Caki2 (cell line): ENCODE measurements at regions not wholly inside any gene's neighbourhood (a gene's known extent, or its start where the extent isn't known, plus 50 kb on each side); places are given as distances from the start of the nearest gene placed in this dataset.

ENCODE experiments used
- DNase-seq: peaks from one replicate; pipeline ENCODE4 v3.0.0-alpha.2; 2015; ENCODE audit warnings: low read depth
- in situ Hi-C: cut with HindIII; loops from 2 replicates; pipeline ENCODE4 v1.10.0; 2016; ENCODE audit warnings: low sequenced_read_pairs, low pct_unique_long_range_greater_than_20kb, mixed read lengths

DNA sequence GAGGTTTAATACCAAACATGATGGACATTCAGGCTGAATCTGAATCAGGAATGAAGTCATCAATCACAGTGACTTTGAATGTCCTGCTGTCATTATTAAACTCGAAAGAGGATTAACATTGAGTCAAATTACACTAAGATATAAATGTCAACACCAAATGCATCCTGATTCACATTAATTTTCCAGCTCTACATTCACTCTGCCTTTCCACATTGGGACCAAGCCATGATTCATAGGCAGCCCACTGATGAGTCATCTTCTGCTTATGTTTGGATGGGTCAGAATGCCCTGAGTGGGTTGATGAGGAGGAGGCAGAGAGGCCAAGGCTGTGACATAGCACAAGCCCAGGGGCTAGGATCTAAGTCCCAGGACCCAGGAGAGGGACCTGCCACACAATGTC, 247.6 kb upstream of the RPS6KA3 start:
- in situ Hi-C loops, result no loop called here
- peak; percentile 79 for DNase-seq

DNA sequence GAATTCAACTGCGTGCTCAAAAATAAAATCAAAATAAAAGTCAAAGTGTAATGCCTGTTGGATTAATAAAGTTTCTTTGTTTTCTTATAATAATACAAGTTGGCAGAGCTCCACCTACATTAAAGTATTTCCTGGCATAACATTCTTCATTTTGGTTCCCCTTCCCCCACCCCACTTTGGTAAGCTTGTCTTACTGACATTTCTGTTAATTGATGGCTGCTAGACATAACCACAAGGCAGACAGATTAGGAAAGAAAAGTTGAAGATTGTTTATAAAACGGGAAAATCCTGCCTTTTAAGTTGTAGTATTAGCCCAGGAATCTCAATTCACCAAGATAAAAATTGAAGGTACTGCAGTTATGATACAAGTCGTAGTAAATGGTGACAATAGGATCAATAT, 246.5 kb upstream of the RPS6KA3 start:
- in situ Hi-C loops, result no loop called here
- DNase-seq, result peak; percentile 20

DNA sequence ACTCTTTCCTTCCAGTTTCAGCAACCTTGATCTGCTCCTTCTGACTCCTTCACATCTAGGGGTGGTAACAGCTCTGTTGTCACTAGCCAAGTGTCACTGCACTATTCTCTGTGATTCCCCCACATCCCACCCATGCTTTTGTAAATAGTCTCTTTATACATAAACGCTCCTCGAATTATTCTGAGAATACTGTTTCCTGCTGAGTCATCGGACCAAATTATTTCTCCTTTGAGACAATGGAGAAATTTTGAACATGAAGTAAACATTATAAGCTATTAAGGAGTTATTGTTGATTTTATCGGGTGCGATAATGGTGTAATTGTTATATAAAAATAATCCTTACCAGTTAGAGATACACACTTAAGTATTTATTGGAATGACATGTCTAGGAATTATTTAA, 245.1 kb upstream of the RPS6KA3 start:
- in situ Hi-C loops, result no loop called here
- DNase-seq, result no peak

DNA sequence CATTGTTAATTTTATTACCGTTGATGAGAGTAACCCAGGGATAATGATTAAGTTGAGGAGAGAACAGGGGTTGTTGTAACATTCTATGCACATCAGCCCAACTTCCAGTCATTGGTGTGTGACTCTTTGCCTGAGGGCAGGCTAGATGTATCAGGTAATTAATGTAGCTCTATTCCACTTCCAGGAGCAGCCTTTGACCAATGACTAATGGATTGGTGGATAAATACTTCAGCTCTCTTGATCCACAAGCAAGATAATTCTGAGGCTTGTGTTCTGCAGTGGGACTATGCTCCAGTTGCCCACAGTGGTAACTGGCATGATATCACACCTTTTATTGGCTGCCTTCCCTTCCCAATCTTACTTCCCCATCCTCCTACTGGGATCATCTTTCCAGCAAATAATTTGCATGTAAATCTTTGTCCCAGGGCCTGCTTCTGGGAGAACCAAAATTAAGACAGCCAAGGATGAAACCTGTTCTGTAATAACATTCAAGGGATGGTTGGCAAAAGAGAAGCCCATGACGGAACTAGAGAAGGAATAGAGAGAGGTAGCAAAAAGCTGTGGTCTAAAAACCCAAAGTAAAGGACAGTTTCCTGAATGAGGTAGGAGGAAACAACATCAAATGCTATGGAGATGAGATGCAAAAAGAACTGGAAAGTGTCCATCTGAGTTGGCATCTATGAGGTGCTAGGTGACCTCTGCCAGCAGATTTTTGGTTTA, 241.4 kb upstream of the RPS6KA3 start:
- DNase-seq, result peak; percentile 52
- in situ Hi-C loops, result no loop called here

DNA sequence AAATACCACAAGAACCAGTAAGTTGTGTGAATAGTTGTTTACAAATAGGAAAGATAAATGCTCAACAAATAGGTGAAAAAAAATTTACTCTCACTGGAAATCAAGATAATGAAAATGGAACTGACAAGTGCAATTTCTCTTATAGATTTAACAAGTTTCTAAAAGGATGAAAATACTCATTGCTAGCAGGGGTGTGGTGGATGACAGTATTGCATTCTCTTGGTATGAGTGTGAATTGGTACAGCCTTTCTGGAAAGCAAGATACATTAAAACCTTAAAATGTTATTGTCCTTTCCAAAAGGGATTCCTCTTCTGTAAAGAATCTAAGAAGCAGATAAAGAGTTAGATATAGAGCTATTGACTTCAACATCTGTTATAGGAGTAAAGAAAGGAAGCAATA, 240.0 kb upstream of the RPS6KA3 start:
- in situ Hi-C loops, result no loop called here
- no peak for DNase-seq

DNA sequence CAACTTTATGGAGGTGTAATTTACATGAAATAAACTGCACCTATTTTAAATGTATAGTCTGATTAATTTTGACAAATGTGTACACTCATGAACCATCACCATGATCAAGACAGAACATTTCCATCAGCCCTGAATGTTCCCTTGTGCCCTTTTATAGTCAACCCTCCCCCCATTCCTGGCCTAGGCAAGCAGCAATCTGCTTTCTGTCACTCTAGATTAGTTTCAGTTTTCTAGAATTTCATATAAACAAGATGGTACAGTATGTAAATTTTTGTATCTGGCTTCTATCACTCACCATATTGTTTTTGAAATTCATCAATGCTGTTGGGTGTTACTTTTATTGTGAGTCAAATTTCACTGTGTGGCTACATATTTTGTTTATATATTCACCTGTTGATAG, 234.2 kb upstream of the RPS6KA3 start:
- DNase-seq, result no peak
- in situ Hi-C loops, result no loop called here

DNA sequence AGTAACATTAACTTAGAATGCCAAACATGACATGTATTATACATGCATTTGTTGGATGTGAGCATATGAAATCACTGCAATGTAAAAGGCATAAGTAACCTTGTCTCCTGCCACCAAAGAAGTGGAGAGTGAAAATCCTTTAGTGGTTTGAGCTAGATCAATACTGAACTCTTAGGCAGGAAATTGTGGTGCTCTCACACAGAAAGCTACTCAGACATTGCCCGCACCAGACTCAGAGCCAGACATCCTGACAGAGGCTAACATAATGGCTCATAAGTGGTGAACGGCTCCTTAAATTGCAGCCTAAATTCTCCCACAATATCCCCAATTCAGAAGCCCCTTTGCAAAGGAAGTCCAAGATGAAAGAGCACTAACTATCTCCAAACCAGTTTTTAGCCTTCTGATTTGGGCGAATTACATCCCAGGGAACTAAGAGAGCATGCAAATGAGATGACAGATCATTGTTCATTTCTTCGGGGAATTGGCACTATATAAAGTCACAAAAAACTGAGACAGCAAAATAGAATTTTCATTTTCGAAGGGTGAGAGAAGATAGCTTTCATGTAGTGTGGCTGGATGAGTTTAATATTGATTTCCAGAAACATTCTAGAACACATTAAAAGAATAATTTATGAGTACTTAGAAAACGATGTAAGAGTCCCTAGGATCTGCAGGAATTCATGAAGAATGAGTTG, 233.6 kb upstream of the RPS6KA3 start:
- DNase-seq, result no peak
- in situ Hi-C loops, result no loop called here

DNA sequence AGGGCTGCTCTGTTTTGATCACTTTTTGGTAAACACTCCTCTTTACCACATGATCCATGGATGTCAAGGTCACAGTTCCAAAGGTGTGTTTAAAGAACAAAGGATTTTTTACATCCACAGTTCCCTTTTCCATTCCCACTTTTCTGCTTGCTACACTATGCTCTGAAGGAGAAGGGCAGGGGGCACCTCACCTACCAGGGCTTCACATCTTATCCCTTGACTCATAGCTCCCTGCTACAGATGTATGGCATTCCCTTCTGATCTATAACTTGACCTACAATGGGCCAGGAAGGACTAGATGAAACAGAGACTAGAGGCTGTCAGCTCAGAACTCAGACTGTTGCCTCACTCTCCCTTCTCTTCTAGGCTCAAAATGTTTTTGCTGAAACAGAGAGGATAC, 233.1 kb upstream of the RPS6KA3 start:
- no peak for DNase-seq
- in situ Hi-C loops, result no loop called here

DNA sequence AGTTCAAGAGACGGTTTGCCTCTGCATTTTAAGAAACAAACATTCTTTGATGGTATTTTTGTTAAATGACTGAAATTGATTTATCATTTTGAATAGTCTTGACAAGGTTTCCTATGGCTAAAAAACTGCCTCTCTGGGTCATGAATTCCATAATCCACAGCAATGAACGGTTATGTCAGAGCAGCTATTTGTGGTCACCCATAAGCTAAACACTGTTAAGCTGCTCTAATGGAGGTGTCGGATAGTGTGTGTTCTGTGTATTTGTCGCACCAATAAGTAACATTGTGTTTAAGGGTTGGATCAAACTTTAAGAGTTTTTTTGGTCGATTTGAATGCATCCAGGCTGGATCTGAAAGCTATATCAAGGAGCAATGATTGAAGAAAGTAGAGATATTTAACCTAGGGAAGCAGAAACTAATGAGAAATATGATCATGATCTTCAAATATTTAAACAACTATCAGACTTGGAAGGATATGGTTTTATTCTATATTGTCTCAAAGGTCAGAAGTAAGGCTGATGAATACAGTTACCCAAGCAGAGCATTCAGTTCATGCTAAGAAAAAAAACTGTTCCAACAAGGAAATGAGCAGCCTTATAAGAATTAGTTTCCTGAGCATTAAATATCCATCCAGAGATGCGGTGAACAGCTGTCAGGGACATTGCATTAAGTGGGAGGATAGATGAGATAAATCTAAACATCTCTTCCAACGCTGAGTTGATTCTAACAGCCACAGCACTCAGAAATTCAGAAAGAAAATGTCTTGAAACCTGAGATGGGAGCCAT, 232.3 kb upstream of the RPS6KA3 start:
- DNase-seq, result no peak
- in situ Hi-C loops, result no loop called here

DNA sequence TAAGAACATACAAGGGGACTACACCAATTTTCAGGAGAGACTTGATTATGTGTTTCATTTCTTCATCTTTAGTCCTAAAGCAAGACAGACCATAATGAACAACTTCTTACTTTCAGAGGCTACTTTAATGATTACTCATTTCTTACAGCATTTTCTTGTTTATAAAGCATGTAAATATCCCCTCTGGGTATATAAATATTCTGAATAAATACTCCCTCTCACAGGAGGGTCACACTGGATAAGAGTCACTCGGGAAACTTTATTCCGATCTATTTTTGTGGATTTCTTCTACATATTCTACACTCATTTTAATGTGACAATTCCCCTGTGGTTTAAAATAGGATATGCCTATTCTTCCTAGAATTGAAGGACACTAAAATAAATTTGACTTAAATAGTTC, 228.9 kb upstream of the RPS6KA3 start:
- in situ Hi-C loops, result no loop called here
- no peak for DNase-seq

DNA sequence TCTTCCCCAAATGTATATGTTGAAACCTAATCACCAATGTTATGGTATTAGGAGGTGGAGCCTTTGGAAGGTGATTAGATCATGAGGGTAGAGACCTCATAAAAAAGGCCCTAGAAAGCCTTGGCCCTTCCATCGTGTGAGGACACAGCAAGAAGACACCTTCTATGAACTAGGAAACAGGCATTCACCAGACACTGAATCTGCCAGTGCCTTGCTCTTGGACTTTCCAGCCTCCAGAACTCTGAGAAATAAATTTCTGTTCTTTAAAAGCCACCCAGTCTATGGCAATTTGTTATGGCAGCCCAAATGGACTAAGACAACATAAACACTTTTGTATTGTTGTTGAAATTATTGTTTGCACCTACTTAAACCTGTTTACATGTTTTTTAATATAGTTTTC, 221.8 kb upstream of the RPS6KA3 start:
- DNase-seq, result no peak
- in situ Hi-C loops, result no loop called here

DNA sequence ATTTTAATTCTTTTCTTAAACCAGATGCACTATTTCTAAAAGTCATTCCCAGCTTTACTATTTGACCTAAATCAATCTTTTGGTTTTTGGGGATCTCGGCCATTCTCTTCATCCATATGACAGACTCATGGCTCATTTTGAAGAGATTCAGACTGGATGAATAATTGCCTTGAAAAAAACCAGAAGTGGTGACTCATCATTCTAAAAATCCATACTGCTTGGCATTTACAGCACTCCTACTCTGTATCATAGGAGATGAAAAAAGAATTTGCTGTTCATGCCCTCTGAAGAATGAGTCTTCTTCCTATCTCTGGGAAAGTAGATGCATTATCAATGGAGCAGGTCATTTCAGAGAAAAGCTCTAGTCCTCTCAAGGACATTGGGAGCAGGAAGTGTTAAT, 220.5 kb upstream of the RPS6KA3 start:
- no peak for DNase-seq
- in situ Hi-C loops, result no loop called here

DNA sequence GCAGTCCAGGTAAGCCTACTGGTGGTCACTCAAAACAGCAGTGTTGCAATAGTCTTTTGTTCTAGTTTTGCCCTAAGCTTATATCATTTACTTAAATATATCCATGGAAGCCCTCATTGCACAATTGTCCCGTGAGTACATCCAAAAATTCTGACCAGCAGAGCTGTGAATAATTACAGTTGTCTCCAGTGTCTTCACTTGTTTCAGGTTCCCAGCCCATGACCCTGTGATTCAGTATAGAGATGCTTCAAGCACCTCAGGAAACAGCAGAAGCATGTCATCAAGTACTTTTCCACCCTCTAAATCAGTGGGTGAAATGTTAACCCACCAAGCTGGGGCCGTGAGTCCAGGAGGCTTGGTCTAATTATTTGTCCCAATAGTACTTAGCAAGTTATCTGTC, 214.9 kb upstream of the RPS6KA3 start:
- DNase-seq, result no peak
- in situ Hi-C loops, result no loop called here

DNA sequence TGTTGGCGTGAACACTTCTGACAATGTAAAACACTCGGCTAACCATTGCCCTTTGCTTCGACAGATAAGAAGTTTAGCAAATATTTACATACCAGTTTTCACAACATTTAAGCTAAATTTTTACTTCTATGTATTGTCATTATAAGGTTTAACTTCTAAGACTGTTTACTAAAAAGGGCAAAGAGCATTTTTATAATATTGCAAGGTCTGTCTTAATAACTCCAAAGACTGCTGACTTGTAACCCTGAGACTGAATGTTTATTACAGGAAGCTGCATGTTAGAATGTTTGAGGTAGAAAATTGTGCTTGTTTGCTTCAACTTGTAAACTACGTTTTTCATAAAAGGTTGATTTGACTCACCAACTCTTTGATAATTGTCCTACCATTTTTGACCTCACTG, 213.2 kb upstream of the RPS6KA3 start:
- DNase-seq, result no peak
- in situ Hi-C loops, result no loop called here

DNA sequence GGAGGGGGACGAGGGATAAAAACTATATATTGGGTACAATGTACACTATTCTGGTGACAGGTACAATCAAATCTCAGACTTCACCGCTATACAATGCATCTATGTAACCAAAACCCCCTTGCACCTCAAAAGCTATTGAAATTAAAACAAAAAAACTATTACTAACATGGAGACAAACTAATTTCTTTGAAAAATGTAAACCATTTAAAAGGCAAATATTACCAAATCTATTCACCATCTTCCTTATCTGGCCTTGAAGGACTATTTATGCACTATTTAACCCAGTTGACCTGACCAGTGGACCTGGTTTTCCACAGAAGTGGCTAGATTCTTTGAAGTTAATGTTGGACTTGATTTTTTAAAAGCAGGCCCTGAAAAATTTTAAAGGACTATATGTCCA, 212.3 kb upstream of the RPS6KA3 start:
- in situ Hi-C loops, result no loop called here
- no peak for DNase-seq

DNA sequence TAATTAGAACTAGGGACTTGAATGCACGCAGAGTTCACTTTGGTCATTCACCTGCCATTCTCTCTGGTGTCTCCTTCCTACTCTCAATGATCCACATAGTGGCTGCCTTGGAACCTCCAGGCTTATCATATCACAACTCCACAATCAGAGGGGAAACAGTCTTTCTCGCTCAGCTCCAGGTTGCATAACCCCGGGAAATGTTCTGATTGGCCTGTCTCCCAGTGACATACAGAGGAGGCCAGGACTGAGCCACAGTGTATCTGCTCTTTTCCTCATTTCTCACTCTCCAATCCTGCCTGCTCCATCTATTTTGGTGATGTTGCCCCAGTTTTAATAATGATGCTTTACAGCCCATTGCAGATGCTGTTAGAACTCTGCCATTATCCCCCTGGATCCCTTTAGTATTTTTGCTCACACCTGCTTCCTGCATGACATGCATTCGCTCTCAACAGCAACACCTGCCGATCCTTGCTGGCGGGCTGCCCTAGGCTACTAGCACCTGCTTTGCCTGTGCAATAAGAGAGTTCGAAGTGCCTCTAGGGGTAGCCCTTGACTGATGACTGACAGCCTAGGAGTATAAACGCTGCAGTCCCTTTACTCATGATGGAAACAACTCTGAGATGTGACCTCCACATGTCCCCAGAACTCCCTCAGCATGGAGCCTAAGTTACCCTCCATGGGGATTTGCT, 211.3 kb upstream of the RPS6KA3 start:
- no peak for DNase-seq
- in situ Hi-C loops, result no loop called here

DNA sequence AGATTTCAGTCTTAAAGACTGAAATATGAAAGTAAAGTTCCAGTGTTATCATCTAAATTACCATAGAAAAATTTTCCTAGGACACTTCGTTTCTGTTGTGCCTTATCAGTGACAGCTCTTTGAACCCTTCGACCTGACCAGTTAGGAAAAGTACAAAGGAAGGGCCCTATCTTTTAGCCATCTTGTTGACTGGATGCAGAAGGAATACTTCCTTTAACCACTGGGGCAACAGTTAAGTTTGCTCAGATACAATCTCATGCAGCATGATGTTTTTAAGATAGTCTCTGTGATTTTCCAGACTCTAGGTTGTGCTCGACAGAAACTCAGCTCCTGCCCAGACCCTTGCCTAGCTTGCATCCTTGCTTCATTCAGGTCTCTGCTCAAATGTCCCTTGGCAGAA, 210.5 kb upstream of the RPS6KA3 start:
- in situ Hi-C loops, result no loop called here
- DNase-seq, result no peak

DNA sequence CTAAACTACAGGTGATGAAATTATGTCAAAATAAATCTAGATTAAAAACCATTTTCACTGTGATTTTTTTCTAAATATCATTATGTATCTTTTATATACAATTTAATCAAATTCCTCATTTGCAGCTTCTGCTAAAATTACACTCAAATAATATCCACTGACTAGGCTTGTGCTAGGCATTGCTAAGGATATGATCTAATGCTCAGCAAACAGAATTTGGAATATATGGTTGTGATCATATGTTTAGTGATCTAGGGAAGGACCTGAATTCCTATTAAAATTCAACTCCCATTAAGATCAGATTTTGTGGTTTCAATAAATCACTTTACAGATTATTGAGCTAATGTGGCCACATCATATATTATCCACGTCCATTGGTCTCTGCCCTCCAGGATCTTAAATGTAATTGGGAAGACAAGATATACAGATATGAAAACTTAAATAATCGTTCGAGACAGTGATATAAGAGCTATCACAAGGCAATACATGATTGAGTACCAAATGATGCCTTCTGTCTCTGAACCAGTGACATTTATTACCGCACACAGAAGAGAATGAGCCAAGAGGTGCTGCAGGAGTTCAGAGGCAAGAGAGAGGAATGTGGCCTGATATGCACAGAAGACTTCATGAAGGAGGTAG, 206.0 kb upstream of the RPS6KA3 start:
- DNase-seq, result no peak
- in situ Hi-C loops, result no loop called here

DNA sequence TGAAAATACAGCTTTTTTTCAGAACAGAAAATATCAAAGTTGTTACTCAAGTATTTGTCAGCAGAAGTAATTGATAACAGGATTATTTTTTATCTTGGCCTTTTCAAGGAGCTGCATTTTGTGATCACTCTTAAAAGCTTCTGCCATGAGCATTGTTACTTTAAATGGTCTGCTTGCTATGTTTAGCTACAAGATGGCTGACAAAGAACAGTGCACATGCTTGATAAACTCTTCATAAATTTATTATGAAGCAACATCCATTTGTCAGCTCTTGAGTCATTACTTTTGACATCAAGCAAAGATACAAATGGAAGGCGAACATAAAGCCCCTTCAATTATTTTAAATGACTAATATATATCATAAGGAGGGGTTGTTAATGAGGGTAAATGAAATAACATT, 205.4 kb upstream of the RPS6KA3 start:
- no peak for DNase-seq
- in situ Hi-C loops, result no loop called here
